Subcutaneous abdominal adipose tissue (tissue), 5 donors: ENCODE measurements at regions not wholly inside any gene's neighbourhood (a gene's known extent, or its start where the extent isn't known, plus 50 kb on each side); places are given as distances from the start of the nearest gene placed in this dataset.

ENCODE experiments used
- H3K27ac ChIP-seq: one replicate; pipeline ENCODE4 v1.7.0; 2013; ENCODE audit warnings: low read depth, mild to moderate bottlenecking, inconsistent platforms, low read length, moderate library complexity
- H3K27me3 ChIP-seq, 5 donors: one replicate each; pipeline ENCODE4 v1.7.0; 2013; ENCODE audit warnings: low read length in 5 of 5, inconsistent platforms in 1 of 5; ENCODE audit not compliant: control insufficient read depth in 5 of 5, insufficient read depth in 4 of 5
- H3K36me3 ChIP-seq, 5 donors: one replicate each; pipeline ENCODE4 v1.7.0; 2013; ENCODE audit warnings: low read length in 5 of 5; ENCODE audit not compliant: control insufficient read depth in 5 of 5, insufficient read depth in 5 of 5
- H3K4me1 ChIP-seq, 5 donors: one replicate each; pipeline ENCODE4 v1.7.0; 2013; ENCODE audit warnings: low read length in 5 of 5, mild to moderate bottlenecking in 3 of 5, moderate library complexity in 1 of 5; ENCODE audit not compliant: control insufficient read depth in 5 of 5, insufficient read depth in 5 of 5
- H3K4me3 ChIP-seq, 5 donors: one replicate each; pipeline ENCODE4 v1.7.0; 2013; ENCODE audit warnings: low read length in 5 of 5, low read depth in 1 of 5
- H3K9ac ChIP-seq, 5 donors: one replicate each; pipeline ENCODE4 v1.7.0; 2013; ENCODE audit warnings: low read length in 5 of 5, mild to moderate bottlenecking in 4 of 5, moderate library complexity in 3 of 5
- H3K9me3 ChIP-seq, 5 donors: one replicate each; pipeline ENCODE4 v1.7.0; 2013; ENCODE audit warnings: low read length in 5 of 5; ENCODE audit not compliant: control insufficient read depth in 5 of 5
- donor health status: healthy.
- donor health status: healthy.
- donor health status: healthy.
- donor health status: healthy.
- donor health status: healthy.

GRCh38 chr5:112013660-112014059, 256.7 kb upstream of the NREP start:
- H3K4me3 ChIP-seq = no peak overlapping the region
- no peak overlapping the region for H3K27ac ChIP-seq
- H3K36me3 ChIP-seq = no peaks in the 10 kb centered on the region
- no peaks in the 10 kb centered on the region for H3K9me3 ChIP-seq
- no peaks in the 10 kb centered on the region for H3K27me3 ChIP-seq
- peaks cover 0 to 22% (median 7%) of the 10 kb centered on the region in 5 donors for H3K4me1 ChIP-seq
- H3K9ac ChIP-seq = no peak overlapping the region

DNA sequence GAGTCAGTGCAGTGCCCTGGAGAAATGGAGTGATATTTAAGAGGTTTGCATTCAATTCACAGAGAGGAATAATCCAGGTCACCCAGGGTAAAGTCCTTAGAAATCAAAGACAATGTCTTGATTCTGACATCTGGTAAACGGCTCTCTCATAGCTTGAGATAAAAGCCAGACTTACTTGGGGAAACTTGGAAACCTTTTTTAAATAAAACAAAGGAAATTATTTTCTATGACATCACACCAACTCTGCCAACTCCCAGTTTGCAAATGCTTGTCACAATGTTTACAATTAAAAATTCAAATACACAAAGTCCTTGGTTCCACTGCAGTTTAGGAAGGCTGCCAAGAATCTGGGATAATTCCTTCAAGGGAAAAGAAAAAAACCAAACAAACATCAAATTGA, 255.1 kb upstream of the NREP start:
- H3K4me3 ChIP-seq = no peak overlapping the region
- peaks cover 0 to 22% (median 7%) of the 10 kb centered on the region in 5 donors for H3K4me1 ChIP-seq
- H3K9ac ChIP-seq = no peak overlapping the region
- H3K9me3 ChIP-seq = no peaks in the 10 kb centered on the region
- H3K27me3 ChIP-seq = no peaks in the 10 kb centered on the region
- H3K36me3 ChIP-seq = no peaks in the 10 kb centered on the region
- H3K27ac ChIP-seq = peak overlapping the region; percentile 6

- Histone ChIP-seq H3K36me3 (no peaks in the 10 kb centered on the region), H3K27ac (no peak overlapping the region), H3K4me3 (no peak overlapping the region), H3K9ac (no peak overlapping the region), H3K4me1 (peaks cover 0 to 22% (median 12%) of the 10 kb centered on the region in 5 donors), H3K9me3 (no peaks in the 10 kb centered on the region), H3K27me3 (no peaks in the 10 kb centered on the region)
Observed at GRCh38 chr5:112010475-112010874, 253.5 kb upstream of the NREP start.

GRCh38 chr5:112006721-112007120, 249.7 kb upstream of the NREP start:
- H3K36me3 ChIP-seq = no peaks in the 10 kb centered on the region
- H3K9me3 ChIP-seq = no peaks in the 10 kb centered on the region
- no peak overlapping the region for H3K9ac ChIP-seq
- H3K27me3 ChIP-seq = no peaks in the 10 kb centered on the region
- H3K4me1 ChIP-seq = peaks cover 0 to 15% (median 9%) of the 10 kb centered on the region in 5 donors
- H3K4me3 ChIP-seq = no peak overlapping the region
- H3K27ac ChIP-seq = no peak overlapping the region

- Histone ChIP-seq H3K4me3 (no peak overlapping the region), H3K36me3 (no peaks in the 10 kb centered on the region), H3K9ac (no peak overlapping the region), H3K27ac (peak overlapping the region; percentile 49), H3K27me3 (no peaks in the 10 kb centered on the region), H3K4me1 (peaks cover 0 to 15% (median 9%) of the 10 kb centered on the region in 5 donors), H3K9me3 (no peaks in the 10 kb centered on the region)
Observed at GRCh38 chr5:112005623-112005930, 248.6 kb upstream of the NREP start.

DNA sequence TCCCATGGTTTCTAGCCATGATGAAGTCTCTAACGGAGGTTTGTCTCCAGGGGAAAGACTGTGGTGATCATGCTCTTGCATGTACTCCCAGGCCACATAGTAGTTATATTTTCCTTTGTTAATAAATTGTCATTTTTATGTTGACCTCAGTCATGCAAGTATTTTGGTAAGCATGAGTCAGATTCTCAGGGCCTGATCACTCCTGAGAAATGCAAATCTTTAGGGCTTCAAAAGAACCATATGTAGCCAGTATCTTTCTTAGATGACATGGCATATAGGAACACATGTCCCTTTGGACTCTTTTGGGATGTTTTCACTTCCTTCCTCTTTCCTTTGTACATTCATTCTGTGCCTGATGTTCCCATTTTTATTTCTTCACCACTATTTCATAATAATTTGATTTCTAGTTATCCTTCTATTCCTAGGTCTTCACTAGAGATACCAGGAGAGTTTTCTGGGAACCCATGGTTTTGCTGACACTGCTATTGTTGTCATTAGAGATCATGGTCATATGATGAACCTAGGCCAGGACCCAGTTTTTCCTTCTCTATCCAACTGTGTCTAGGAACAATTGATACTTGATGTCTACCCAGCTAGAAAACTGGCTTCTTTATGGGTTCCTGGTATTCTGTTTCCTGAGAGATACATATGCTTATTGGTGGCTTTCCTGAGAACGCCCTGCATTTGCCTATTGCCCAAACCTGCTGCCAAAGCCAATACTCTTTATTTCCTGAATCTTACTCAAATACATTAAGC, 248.1 kb upstream of the NREP start:
- no peak overlapping the region for H3K9ac ChIP-seq
- H3K27me3 ChIP-seq = no peaks in the 10 kb centered on the region
- no peak overlapping the region for H3K4me3 ChIP-seq
- no peaks in the 10 kb centered on the region for H3K36me3 ChIP-seq
- peaks cover 0 to 15% (median 9%) of the 10 kb centered on the region in 5 donors for H3K4me1 ChIP-seq
- peak overlapping the region; percentile 49 for H3K27ac ChIP-seq
- H3K9me3 ChIP-seq = no peaks in the 10 kb centered on the region

- Histone ChIP-seq H3K27ac (no peak overlapping the region), H3K4me3 (no peak overlapping the region), H3K4me1 (peaks cover 0 to 15% (median 9%) of the 10 kb centered on the region in 5 donors), H3K27me3 (no peaks in the 10 kb centered on the region), H3K9me3 (no peaks in the 10 kb centered on the region), H3K36me3 (no peaks in the 10 kb centered on the region), H3K9ac (no peak overlapping the region)
Observed at GRCh38 chr5:112002376-112002775, 245.4 kb upstream of the NREP start.

- Histone ChIP-seq H3K9me3 (no peaks in the 10 kb centered on the region), H3K4me3 (no peak overlapping the region), H3K27me3 (no peaks in the 10 kb centered on the region), H3K9ac (no peak overlapping the region), H3K4me1 (no peaks in the 10 kb centered on the region), H3K27ac (no peak overlapping the region), H3K36me3 (no peaks in the 10 kb centered on the region)
Observed at GRCh38 chr5:111999286-111999685, 242.3 kb upstream of the NREP start.

GRCh38 chr5:111998871-111999270, 241.9 kb upstream of the NREP start:
- Histone ChIP-seq H3K36me3 (no peaks in the 10 kb centered on the region), H3K4me3 (no peak overlapping the region), H3K9me3 (no peaks in the 10 kb centered on the region), H3K4me1 (no peaks in the 10 kb centered on the region), H3K27ac (no peak overlapping the region), H3K27me3 (no peaks in the 10 kb centered on the region), H3K9ac (no peak overlapping the region)

DNA sequence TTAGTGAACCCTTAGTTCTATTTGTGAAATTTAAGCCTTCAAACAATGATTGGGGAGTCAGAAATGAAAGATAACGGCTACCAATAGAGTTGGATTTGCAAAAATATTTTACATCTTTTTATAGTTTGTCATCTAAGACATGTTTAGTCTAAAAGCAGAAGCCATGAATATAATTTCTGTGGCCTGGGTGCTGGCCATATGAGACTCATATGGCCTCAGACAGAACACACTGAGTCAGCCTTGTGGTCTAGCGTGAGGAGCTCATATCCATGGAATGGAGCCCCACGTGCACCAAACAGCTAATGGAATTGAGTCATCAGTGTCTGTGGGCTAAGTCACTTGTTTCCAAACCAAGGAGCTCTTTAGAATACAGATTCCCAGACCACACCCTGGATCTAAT, 240.7 kb upstream of the NREP start:
- H3K27me3 ChIP-seq = no peaks in the 10 kb centered on the region
- H3K9ac ChIP-seq = no peak overlapping the region
- H3K4me1 ChIP-seq = no peaks in the 10 kb centered on the region
- H3K4me3 ChIP-seq = no peak overlapping the region
- H3K36me3 ChIP-seq = no peaks in the 10 kb centered on the region
- H3K27ac ChIP-seq = no peak overlapping the region
- H3K9me3 ChIP-seq = no peaks in the 10 kb centered on the region
